K562 (cell line): ENCODE measurements at regions not wholly inside any gene's neighbourhood (a gene's known extent, or its start where the extent isn't known, plus 50 kb on each side); places are given as distances from the start of the nearest gene placed in this dataset.

ENCODE experiments used
- CBFB ChIP-seq: sonication (generic); formaldehyde crosslinking; IDR thresholded peaks from 2 replicates; pipeline ENCODE4 v1.4.0; 2020; ENCODE audit warnings: mild to moderate bottlenecking, missing genetic modification reagents
- HNRNPUL1 ChIP-seq: fragments of 200-400 bp; formaldehyde crosslinking; IDR thresholded peaks from 2 replicates; pipeline ENCODE4 v1.6.1; 2017; ENCODE audit warnings: low read length
- KDM5B ChIP-seq: fragments of 200-600 bp; sonication (generic); IDR thresholded peaks from 2 replicates; pipeline ENCODE4 v1.6.1; 2012; ENCODE audit warnings: low read depth, mild to moderate bottlenecking, moderate library complexity, low read length, control low read depth, inconsistent platforms; ENCODE audit not compliant: insufficient replicate concordance
- MAX ChIP-seq: sonication (generic); formaldehyde crosslinking; IDR thresholded peaks from 2 replicates; pipeline ENCODE4 v1.9.0; 2022; ENCODE audit warnings: mild to moderate bottlenecking, missing genetic modification reagents
- NFE2 ChIP-seq: IDR thresholded peaks from 2 replicates; pipeline ENCODE4 v1.6.1; 2014; ENCODE audit warnings: antibody characterized with exemption, low read depth
- RBM25 ChIP-seq: fragments of 200-400 bp; formaldehyde crosslinking; IDR thresholded peaks from 2 replicates; pipeline ENCODE4 v1.6.1; 2018; ENCODE audit warnings: low read length, low read depth, moderate library complexity; ENCODE audit not compliant: severe bottlenecking
- ZNF830 ChIP-seq: fragments of 250-450 bp; sonication (Bioruptor Pico); IDR thresholded peaks from 2 replicates; pipeline ENCODE4 v1.5.0; 2021; ENCODE audit warnings: mild to moderate bottlenecking
- TF ChIP-seq, protein P1 (sequence below): fragments of 250-450 bp; sonication (Bioruptor Pico); IDR thresholded peaks from 2 replicates; pipeline ENCODE4 v1.4.0; 2020

DNA sequence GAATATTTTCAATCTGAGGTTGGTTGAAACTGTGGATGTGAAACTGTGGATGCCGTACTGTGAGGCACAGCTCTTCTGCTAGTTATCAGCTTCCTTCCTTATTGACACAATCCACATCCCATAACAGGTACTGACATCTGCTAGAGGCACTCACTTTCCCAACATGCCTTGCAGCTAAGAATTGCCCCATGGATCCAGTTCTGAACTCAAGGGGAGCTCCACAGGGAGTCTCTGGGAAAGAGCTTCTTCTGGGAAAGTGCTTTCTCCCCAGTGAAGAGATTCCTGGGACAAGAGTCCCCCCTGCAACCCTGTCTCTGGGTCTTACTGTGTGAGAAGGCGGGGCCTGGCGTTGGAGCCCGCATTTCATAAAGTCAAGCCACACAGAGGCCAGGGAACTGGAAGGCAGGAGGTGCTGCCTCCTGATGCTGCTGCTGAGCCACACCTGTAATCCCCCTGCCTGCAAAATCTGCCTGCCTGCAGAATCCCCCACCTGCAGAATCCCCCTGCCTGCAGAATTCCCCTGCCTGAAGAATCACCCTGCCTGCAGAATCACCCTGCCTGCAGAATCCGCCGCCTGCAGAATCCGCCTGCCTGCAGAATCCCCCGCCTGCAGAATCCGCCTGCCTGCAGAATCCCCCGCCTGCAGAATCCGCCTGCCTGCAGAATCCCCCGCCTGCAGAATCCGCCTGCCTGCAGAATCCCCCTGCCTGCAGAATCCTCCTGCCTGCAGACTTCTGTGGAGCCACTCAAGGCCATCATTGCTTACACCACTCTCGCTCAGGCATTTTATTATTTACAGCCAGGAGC lies 305.4 kb downstream of the FOXL1 start:
- TF ChIP-seq CBFB (CRISPR knock-in tag) (no peak), HNRNPUL1 (no peak), KDM5B (no peak), ZNF830 (CRISPR knock-in tag) (no peak), NFE2 (no peak), MAX (CRISPR knock-in tag) (no peak), RBM25 (no peak)
- TF ChIP-seq, protein P1, sequence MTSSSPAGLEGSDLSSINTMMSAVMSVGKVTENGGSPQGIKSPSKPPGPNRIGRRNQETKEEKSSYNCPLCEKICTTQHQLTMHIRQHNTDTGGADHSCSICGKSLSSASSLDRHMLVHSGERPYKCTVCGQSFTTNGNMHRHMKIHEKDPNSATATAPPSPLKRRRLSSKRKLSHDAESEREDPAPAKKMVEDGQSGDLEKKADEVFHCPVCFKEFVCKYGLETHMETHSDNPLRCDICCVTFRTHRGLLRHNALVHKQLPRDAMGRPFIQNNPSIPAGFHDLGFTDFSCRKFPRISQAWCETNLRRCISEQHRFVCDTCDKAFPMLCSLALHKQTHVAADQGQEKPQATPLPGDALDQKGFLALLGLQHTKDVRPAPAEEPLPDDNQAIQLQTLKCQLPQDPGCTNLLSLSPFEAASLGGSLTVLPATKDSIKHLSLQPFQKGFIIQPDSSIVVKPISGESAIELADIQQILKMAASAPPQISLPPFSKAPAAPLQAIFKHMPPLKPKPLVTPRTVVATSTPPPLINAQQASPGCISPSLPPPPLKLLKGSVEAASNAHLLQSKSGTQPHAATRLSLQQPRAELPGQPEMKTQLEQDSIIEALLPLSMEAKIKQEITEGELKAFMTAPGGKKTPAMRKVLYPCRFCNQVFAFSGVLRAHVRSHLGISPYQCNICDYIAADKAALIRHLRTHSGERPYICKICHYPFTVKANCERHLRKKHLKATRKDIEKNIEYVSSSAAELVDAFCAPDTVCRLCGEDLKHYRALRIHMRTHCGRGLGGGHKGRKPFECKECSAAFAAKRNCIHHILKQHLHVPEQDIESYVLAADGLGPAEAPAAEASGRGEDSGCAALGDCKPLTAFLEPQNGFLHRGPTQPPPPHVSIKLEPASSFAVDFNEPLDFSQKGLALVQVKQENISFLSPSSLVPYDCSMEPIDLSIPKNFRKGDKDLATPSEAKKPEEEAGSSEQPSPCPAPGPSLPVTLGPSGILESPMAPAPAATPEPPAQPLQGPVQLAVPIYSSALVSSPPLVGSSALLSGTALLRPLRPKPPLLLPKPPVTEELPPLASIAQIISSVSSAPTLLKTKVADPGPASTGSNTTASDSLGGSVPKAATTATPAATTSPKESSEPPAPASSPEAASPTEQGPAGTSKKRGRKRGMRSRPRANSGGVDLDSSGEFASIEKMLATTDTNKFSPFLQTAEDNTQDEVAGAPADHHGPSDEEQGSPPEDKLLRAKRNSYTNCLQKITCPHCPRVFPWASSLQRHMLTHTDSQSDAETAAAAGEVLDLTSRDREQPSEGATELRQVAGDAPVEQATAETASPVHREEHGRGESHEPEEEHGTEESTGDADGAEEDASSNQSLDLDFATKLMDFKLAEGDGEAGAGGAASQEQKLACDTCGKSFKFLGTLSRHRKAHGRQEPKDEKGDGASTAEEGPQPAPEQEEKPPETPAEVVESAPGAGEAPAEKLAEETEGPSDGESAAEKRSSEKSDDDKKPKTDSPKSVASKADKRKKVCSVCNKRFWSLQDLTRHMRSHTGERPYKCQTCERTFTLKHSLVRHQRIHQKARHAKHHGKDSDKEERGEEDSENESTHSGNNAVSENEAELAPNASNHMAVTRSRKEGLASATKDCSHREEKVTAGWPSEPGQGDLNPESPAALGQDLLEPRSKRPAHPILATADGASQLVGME, result no peak
